ENCODE measurements at regions not wholly inside any gene's neighbourhood (a gene's known extent, or its start where the extent isn't known, plus 50 kb on each side); places are given as distances from the start of the nearest gene placed in this dataset.

GRCh38 chr1:164361927-164362326, 197.1 kb upstream of the PBX1 start:
- TF ChIP-seq GATA2 (IDR thresholded peaks at IDR 0.05; ENCODE audit: low read depth, low read length) = no peak
- no peak for TF ChIP-seq GATA3 (IDR thresholded peaks at IDR 0.05; ENCODE audit: low read depth, low read length)
